SK-N-SH treated with all-trans-retinoic acid at 6 μM for 48 hours (cell line): ENCODE measurements at regions not wholly inside any gene's neighbourhood (a gene's known extent, or its start where the extent isn't known, plus 50 kb on each side); places are given as distances from the start of the nearest gene placed in this dataset.

Experiments used
- CREB5 ChIP-seq: fragments of 250-450 bp; sonication (Bioruptor Pico); IDR thresholded peaks from 2 replicates; pipeline ENCODE4 v1.5.1; 2020; ENCODE audit warnings: low read depth, mild to moderate bottlenecking, moderate library complexity
- CSDC2 ChIP-seq: fragments of 250-450 bp; sonication (Bioruptor Pico); IDR thresholded peaks from 2 replicates; pipeline ENCODE4 v1.5.0; 2020; ENCODE audit warnings: mild to moderate bottlenecking, moderate library complexity
- CSRNP3 ChIP-seq: fragments of 250-450 bp; sonication (Bioruptor Pico); IDR thresholded peaks from 2 replicates; pipeline ENCODE4 v1.5.1; 2021; ENCODE audit warnings: mild to moderate bottlenecking, moderate library complexity
- OSR1 ChIP-seq: fragments of 250-450 bp; sonication (Bioruptor Pico); IDR thresholded peaks from 2 replicates; pipeline ENCODE4 v1.8.0; 2022; ENCODE audit warnings: moderate library complexity, mild to moderate bottlenecking, inconsistent platforms
- PPARA ChIP-seq: fragments of 250-450 bp; sonication (Bioruptor Pico); IDR thresholded peaks from 2 replicates; pipeline ENCODE4 v1.5.0; 2020; ENCODE audit warnings: mild to moderate bottlenecking, borderline replicate concordance
- RARB ChIP-seq: fragments of 250-450 bp; sonication (Bioruptor Pico); IDR thresholded peaks from 2 replicates; pipeline ENCODE4 v1.8.0; 2021; ENCODE audit warnings: mild to moderate bottlenecking, moderate library complexity
- TOX ChIP-seq: fragments of 250-450 bp; sonication (Bioruptor Pico); IDR thresholded peaks from 2 replicates; pipeline ENCODE4 v1.8.0; 2021; ENCODE audit warnings: mild to moderate bottlenecking, moderate library complexity, borderline replicate concordance
- ZFP3 ChIP-seq: fragments of 250-450 bp; sonication (Bioruptor Pico); IDR thresholded peaks from 2 replicates; pipeline ENCODE4 v1.5.0; 2020; ENCODE audit warnings: mild to moderate bottlenecking, moderate library complexity
- ZNF70 ChIP-seq: fragments of 450-650 bp; formaldehyde crosslinking; IDR thresholded peaks from 2 replicates; pipeline ENCODE4 v1.5.0; 2020; ENCODE audit warnings: mild to moderate bottlenecking, moderate library complexity
- ZNF8 ChIP-seq: fragments of 450-650 bp; formaldehyde crosslinking; IDR thresholded peaks from 2 replicates; pipeline ENCODE4 v1.5.0; 2020; ENCODE audit warnings: mild to moderate bottlenecking, moderate library complexity

DNA sequence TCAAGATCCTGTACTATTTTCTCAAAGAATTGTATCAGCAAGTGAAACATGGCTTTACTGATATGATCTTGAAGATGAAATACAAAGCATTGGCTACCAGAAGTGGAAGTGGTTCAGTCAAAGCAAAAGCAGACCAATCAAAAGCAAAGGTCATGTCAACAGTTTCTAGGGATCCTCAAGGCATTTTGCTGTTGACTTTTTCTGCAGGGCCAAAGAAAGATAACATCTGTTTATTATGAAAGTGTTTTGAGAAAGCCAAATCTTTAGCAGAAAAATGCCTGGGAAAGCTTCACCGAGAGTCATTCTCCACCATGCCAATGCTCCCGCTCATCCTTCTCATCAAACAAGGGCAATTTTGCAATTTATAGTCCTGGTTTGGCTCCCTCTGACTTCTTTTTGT lies 90.3 kb upstream of the ACO1 start:
- TF ChIP-seq RARB (CRISPR knock-in tag) (no peak), ZNF70 (CRISPR knock-in tag) (no peak), CREB5 (CRISPR knock-in tag) (no peak), PPARA (CRISPR knock-in tag) (no peak), CSRNP3 (CRISPR knock-in tag) (no peak), ZFP3 (no peak), CSDC2 (no peak), OSR1 (CRISPR knock-in tag) (no peak), TOX (CRISPR knock-in tag) (no peak), ZNF8 (CRISPR knock-in tag) (no peak)
